ENCODE measurements at regions not wholly inside any gene's neighbourhood (a gene's known extent, or its start where the extent isn't known, plus 50 kb on each side); places are given as distances from the start of the nearest gene placed in this dataset.

DNA sequence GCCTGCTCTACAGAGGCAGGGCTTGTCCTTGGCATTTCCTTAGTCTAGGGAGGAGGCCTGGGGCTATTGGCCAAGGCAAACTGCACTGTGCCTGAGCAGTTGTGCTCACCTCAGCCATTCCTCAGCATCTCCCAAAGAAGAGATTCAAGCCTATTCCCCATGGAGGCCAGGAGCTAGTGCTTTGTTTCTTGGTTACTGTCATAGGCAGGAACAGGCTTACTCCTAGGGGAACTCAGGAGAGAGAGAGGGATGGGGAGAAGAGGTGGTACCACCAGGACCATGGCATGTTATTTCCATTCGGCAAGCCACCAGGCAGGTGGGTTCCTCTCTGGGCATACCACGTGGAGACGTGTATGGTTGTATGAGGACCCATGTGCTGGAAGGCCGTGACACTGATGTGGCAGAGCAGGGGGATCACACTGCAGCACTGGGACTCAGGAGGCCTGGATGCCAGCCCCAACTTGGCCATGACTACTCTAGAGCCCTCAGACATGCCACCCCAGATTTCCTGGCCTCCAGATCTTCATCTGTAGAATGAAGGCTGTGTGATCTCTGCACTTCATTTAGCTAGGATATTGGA is 233.7 kb downstream of the LOXHD1 start:
- TF ChIP-seq, protein P1, sequence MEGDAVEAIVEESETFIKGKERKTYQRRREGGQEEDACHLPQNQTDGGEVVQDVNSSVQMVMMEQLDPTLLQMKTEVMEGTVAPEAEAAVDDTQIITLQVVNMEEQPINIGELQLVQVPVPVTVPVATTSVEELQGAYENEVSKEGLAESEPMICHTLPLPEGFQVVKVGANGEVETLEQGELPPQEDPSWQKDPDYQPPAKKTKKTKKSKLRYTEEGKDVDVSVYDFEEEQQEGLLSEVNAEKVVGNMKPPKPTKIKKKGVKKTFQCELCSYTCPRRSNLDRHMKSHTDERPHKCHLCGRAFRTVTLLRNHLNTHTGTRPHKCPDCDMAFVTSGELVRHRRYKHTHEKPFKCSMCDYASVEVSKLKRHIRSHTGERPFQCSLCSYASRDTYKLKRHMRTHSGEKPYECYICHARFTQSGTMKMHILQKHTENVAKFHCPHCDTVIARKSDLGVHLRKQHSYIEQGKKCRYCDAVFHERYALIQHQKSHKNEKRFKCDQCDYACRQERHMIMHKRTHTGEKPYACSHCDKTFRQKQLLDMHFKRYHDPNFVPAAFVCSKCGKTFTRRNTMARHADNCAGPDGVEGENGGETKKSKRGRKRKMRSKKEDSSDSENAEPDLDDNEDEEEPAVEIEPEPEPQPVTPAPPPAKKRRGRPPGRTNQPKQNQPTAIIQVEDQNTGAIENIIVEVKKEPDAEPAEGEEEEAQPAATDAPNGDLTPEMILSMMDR (conservative IDR thresholded peaks at IDR 0.05), result no peak
- TF ChIP-seq ZFX (IDR thresholded peaks at IDR 0.05), result no peak

All from C4-2B (cell line).